Epithelial cell of proximal tubule (primary cell): ENCODE measurements at regions not wholly inside any gene's neighbourhood (a gene's known extent, or its start where the extent isn't known, plus 50 kb on each side); places are given as distances from the start of the nearest gene placed in this dataset.

ENCODE experiments used
- DNase-seq: peaks from one replicate; pipeline ENCODE4 v3.0.0-alpha.2; 2011; ENCODE audit warnings: low read depth
- H3K4me3 ChIP-seq: 2 replicates; pipeline ENCODE4 v1.5.1; 2011; ENCODE audit warnings: low read depth, mild to moderate bottlenecking, low read length
- TF ChIP-seq, protein P1 (sequence below): conservative IDR thresholded peaks from 2 replicates; pipeline ENCODE4 v1.5.1; 2012; ENCODE audit warnings: low read depth, mild to moderate bottlenecking, low read length

DNA sequence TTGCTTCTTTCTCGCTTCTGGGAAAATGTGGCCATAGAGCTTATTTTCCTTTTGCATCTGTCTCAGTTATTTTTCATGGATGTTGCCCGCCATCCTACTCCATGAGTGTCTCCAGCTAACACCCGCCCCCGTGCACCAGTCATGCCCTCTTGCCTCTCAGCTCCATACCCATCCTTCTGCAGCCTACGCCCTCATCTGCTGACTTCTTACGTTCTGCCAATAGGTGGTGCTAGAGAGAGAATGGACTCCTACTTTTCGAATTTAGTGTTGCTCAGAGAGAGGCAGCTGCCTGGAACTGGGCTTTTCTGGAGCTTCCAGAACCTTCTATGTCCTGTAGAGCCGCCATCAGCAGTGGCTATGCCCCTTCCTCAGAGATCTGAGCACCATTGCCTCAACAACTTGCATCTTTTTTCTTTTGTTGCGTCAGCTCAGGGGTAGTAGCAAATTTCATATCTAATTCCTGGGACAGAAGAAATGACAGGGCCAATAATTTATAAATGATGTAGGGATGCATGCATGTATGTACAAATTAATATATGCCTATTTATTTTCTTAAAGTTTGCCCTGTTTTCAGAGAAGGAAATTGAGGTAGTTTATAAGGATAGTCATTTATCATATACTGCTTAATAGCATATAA is 119.7 kb upstream of the MYOCD start:
- DNase-seq, result no peak

DNA sequence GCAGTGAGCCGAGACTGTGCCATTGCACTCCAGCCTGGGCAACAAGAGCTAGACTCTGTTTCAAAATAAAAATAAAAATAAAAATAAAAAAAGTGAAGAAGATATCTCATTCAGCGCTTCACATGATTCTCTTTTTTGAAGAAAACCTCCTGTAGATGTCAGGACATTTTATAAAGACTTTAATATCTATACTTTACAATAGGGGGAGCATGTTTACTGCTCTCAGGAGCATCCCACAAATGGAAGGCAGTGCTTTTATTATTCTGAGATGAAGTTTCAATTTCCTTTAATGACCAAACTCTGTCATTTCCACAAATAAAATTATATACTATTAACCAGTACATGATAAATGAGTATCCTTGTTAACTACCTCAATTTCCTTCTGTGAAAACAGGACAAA is 118.7 kb upstream of the MYOCD start:
- no peak overlapping the region for H3K4me3 ChIP-seq
- TF ChIP-seq, protein P1, sequence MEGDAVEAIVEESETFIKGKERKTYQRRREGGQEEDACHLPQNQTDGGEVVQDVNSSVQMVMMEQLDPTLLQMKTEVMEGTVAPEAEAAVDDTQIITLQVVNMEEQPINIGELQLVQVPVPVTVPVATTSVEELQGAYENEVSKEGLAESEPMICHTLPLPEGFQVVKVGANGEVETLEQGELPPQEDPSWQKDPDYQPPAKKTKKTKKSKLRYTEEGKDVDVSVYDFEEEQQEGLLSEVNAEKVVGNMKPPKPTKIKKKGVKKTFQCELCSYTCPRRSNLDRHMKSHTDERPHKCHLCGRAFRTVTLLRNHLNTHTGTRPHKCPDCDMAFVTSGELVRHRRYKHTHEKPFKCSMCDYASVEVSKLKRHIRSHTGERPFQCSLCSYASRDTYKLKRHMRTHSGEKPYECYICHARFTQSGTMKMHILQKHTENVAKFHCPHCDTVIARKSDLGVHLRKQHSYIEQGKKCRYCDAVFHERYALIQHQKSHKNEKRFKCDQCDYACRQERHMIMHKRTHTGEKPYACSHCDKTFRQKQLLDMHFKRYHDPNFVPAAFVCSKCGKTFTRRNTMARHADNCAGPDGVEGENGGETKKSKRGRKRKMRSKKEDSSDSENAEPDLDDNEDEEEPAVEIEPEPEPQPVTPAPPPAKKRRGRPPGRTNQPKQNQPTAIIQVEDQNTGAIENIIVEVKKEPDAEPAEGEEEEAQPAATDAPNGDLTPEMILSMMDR, result no peak
- DNase-seq, result no peak

More for the DNA sequence above, 119.7 kb upstream of the MYOCD start:
- TF ChIP-seq, protein P1, result peak; percentile 71
- no peak overlapping the region for H3K4me3 ChIP-seq

DNA sequence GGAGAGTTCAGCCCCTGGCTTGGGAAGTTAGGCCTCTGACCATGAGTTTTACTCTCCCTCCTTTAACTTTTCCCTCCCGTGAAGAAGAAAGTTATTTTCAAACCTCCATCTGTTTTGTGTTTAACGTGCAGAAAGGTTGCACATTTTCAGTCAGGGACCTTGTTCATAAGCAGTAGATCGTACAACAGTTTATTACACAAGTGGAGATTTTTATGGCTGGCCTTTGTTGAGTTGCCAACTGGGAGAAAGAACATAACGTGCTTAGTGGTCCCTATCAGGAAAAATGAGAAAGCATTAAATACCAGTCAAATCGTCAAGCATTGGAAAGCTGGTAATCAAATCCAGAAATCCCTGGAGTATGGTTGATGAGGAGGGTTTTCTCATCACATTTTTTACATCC is 117.9 kb upstream of the MYOCD start:
- DNase-seq, result no peak
- H3K4me3 ChIP-seq, result no peak overlapping the region
- TF ChIP-seq, protein P1, result no peak

DNA sequence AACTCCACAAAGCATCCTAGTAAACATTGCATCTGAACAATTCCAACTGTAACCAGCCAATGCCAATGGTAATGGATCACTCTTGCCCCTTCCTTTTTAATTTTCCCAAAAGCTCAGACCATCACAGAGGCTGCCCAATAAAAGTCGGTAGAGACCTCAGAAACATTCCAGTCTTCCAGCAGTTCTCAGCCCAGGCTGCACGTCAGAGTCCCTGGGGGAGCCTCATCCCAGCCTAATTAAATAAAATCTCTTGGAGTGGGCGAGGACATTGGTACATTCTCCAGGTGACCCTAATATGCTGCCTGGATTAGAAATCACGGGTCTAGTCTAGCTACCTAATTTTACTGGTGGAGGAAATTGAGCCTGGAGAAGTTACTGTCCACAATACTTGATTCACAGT is 117.1 kb upstream of the MYOCD start:
- TF ChIP-seq, protein P1, result no peak

DNA sequence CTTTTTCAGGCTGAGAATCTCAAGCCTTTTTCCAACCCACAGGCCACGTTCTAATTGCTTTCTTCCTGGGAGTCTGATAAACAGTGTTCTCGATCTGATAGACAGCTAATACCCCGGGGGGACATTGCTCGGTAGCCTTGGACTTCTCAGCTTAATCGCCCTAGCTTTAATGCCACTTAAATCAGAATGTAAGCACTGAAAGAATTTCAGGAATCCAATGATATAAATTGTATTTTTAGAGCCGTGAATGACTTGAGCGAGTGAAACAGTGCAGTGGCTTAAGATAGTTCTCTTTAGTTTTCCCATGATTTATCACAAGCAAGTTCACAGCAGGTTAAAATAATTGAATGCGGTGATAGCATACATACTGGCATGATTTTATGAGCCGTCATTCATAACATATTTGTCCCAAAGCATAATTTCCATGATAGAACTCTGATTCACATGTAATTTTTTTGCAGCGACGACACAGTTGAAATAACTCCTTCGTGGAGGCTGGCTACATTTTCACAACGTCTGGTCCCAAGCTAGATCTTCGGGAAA is 116.1 kb upstream of the MYOCD start:
- H3K4me3 ChIP-seq, result no peak overlapping the region
- DNase-seq, result no peak
- TF ChIP-seq, protein P1, result no peak

More for the DNA sequence above, 117.1 kb upstream of the MYOCD start:
- no peak for DNase-seq
- no peak overlapping the region for H3K4me3 ChIP-seq

DNA sequence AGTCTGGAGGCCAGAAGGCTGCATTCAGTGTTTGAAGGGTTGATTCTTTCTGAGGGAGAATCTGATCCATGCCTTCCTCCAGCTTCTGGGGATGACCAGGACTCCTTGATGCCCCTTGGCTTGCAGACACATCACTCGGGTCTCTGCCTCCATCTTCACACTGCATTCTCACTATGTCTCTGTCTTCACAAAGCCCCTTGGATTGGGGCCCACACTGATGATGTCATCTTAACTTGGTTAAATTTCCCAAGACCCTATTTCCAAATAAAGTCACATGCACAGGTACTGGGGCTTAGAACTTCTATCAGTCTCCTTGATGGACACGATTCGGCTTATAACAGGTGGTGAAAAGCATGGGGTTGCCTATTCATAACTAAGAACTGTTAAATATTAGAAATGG is 112.1 kb upstream of the MYOCD start:
- TF ChIP-seq, protein P1, result no peak
- H3K4me3 ChIP-seq, result no peak overlapping the region
- no peak for DNase-seq

DNA sequence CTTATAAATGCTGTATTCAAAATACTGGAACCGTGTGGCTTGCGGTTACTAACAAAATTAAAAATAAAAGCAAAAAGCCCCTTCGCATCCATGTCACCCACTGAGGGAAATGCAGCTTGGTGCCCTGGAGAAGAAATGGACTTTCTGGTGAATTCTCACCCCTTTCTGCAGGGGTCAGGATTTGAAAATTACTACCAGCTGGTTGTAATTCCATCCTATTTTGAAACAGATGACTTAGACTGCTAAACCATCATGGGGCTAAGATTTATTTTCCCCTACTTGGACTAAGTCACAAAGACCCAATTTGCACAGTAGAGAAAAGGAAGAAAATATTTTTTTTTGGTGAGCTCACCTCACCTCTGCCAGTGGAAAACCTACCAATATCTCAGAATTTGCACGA is 111.4 kb upstream of the MYOCD start:
- no peak overlapping the region for H3K4me3 ChIP-seq
- TF ChIP-seq, protein P1, result no peak
- no peak for DNase-seq
